Dedifferentiated amniotic fluid mesenchymal stem cell (primary cell): ENCODE measurements at regions not wholly inside any gene's neighbourhood (a gene's known extent, or its start where the extent isn't known, plus 50 kb on each side); places are given as distances from the start of the nearest gene placed in this dataset.

Experiments
- DNase-seq: peaks from one replicate; pipeline ENCODE4 v3.0.0-alpha.2; 2016; ENCODE audit errors: extremely low spot score

DNA sequence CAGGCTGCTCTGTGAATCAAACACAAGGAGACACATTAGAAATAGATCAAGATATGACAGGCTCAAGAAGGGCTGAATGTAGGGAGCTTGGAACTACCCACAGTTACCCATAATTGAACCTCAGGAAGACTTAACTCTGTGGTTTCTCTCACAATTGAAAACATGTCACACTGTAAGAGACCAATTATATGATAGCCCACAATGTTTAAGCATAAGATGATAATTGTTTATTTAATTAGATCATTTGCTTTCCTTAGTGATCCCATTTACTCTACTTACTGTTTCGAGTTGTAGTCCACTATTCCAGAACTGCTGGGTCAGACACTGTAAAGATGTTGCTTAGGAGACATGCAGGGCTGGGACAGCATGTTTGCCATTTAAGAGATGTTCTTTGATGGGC lies 201.3 kb upstream of the RARB start:
- DNase-seq = no peak

DNA sequence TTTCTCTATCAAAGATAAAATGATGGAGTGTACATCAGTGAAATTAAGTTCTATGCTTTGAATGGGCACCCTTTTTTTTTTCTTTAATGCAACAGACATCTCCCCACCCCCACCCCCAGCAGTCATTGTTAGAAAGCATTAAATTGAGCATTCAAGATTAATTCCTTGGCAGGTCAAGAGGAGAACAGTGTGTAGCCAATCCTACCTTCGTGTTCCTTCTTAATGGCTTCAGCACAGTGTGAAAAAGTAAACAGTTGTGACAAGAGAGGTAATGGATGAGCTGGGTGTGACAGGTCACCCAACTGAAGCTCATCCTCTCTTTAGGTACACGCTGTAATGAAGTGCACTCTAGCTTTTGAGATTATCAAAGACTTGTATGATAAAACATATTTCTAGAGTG lies 198.5 kb upstream of the RARB start:
- no peak for DNase-seq

DNA sequence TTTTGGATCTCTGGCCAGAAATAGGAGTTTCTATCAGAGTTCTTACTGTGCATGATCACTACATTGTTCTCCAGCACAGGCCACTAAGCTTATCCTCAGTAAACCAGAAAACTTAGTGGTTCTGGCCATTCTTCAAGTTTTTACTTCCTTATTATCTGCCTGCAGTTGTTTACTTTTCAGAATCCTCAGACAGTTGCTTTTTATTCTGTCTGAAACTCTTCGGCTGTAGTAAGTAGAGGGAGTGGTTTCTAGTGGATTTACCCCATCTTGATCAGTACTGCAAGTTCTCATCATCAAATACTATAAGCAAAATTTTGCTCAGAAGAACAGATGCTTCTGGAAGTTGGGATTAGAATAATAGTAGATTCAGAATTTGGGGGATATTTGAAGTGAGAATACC lies 193.0 kb upstream of the RARB start:
- DNase-seq = no peak

DNA sequence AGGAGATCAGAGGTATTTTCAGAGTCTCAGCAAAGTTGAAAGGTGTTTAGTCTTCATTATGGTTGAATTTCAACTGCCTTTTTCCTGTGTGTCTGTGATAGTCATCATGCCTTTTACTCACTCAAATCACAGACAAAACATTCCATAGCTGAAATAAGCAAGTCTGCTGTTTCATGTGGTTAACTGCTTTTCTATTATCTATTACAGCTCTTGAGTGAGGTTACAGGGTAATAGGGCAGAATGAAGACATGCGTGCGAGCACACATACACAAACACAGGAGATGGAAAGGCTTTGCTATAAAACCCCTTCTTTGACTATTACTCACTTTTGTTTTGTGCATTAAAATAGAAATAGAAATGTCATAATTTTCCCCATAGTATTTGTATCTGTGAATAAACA lies 192.6 kb upstream of the RARB start:
- no peak for DNase-seq

DNA sequence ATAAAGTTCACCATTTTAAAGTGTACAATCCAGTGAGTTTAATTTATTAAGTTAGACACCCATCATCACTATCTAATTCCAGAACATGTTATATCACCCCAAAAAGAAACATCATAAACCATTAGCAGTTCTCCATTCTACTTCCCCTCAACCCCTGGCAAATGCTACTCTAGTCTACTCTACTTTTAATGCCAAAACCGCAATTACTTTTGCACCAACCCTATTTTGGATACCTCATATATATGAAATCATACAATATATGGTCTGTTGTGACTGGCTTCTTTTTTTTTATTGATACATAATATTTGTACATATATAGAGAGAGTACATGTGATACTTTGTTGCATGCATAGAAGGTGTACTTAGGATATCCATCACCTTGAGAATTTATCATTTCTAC lies 190.5 kb upstream of the RARB start:
- DNase-seq = no peak

DNA sequence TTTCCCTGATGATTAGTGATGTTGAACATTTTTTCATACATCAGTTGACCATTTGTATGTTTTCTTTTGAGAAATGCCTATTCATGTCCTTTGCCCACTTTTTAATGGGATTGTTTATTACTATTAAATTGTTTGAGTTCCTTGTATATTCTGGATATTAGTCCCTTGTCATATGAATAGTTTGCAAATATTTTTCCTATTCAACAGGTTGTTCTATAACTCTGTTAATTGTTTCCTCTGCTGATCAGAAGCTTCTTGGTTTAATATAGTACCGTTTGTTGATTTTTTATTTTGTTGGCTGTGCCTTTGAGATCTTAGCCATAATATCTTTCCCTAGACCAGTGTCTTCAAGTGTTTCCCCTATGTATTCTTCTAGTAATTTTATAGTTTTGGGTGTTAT lies 189.0 kb upstream of the RARB start:
- no peak for DNase-seq

DNA sequence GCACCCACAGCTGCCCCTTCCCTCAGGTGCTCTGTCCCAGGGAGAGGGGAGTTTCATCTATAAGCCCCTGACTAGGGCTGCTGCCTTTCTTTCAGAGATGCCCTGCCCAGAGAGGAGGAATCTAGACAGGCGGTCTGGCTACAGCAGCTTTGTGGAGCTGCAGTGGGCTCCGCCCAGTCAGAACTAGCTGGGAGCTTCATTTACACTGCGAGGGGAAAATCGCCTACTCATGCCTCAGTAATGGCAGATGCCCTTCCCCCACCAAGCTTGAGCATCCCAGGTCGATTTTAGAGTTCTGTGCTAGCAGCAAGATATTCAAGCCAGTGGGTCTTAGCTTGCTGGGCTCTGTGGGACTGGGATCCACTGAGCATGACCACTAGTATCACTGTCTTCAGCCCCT lies 181.2 kb upstream of the RARB start:
- no peak for DNase-seq

DNA sequence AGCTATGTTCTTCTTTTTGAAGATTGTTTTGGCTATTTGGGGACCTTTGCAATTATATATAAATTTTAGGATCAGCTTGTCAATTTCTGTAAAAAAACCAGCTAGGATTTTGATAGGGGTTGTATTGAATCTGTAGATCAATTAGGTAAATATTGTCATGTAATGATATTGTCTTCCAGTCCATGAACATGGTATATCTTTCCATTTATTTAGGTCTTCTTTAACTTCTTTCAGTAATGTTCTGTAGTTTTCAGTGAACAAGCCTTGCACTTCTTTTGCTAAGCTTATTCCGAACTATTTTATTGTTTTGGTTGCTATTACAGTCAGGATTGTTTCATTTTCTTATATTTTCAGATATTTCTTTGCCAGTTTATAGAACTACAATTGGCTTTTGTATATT lies 175.8 kb upstream of the RARB start:
- no peak for DNase-seq

DNA sequence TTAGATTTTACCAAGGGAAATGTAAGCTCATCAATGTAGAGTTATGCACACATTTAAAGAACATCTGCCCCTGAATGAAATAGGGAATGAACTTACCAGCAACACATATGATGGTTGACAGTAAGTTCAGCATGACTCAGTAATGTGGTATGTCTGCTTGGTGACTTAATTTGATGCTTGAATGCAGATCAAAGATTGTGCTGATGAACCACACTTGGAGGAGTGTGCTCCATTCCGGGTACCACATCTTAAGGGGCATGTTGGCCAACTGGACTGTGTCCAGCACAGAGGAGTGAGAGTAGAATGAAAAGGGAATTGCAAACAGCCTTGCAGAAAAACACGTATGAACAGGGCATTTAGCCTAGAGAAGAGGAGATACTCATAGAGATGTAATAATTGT lies 171.0 kb upstream of the RARB start:
- DNase-seq = peak; percentile 31

DNA sequence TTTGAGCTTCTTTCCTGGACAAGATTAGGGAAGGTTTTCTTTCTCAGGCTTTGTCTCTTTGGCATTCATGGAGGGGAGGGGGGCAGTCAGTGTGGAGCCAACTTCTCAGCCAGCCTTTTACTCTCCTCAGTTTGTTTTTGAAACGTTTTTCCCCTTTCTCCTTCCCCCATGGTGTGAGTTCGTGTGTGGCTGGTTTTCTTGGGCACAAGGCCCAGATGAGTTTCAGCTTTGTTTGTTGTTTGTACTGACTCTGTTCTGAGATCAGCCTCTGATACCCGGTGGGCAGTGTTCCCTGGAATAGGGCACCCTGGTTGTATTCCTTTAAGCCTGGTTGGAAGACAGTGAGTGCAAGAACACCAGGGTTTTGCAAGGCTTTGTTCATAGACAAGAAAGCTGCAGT lies 168.2 kb upstream of the RARB start:
- DNase-seq = peak; percentile 62

DNA sequence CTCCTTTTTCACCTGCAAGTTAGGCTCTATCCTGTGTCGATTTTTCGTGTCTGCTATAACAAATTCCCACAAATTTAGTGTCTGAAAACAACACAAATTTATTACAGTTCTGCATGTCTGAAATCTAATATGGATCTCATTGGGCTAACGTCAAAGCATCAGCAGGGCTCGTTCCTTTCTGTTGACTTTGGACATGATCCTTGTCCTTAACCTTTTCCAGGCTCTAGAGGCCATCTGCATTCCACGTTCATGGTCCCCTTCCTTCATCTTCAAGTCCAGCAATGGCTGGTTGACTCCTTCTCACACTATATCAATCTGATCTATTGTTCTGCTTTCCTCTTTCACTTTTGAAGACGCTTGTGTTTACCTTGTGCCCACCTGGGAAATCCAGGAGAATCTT lies 165.7 kb upstream of the RARB start:
- no peak for DNase-seq

DNA sequence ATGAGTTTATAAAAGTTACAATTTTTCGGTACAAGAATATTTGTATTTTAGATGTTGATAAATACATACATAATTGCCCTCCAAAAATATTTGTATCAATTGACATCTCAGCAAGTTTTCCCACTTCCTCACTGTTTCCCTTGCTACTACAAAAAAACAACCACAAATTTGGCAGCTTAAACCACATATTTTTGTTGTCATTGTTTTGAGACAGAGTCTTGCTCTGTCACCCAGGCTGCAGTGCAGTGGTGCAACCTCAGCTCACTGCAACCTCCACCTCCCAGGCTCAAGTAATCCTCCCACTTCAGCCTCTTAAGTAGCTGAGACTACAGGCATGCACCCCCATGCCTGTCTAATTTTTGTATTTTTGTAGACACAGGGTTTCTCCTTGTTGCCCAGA lies 162.8 kb upstream of the RARB start:
- DNase-seq = no peak

DNA sequence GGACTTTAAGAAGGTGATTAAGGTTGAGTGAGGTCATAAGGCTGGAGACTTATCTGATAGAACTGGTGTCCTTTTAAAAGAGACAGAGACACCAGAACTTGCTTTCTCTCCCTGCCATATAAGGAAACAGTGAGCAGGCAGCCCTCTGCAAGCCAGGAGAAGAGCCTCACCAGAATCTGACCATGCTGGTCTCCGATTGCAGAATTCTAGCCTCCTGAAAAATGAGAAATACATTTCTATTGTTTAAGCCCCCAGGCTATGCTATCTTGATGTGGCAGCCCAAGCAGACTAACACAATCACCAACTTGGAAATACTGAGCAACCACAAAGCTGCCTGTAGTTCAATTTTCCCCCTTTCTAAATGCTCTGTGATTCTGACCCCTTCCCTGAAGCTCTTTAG lies 161.4 kb upstream of the RARB start:
- DNase-seq = peak; percentile 73

DNA sequence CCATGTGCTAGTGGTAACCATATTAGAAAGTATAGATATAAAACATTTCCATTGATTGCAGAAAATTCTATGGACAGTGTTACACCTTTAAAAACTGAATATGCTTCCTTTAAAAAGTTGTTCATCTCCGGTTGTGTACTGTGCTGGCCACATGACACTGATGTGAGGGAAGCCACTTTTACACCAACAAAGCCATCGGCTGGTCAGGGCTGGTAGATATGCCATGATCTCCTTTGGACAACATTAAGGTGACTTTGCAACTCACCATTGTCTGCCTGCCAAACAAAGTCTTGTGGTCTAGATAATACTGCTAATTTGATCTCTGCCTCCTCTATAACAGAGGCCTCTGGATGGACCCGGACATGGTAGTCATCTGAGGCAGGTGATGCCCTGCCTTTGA lies 156.0 kb upstream of the RARB start:
- no peak for DNase-seq

DNA sequence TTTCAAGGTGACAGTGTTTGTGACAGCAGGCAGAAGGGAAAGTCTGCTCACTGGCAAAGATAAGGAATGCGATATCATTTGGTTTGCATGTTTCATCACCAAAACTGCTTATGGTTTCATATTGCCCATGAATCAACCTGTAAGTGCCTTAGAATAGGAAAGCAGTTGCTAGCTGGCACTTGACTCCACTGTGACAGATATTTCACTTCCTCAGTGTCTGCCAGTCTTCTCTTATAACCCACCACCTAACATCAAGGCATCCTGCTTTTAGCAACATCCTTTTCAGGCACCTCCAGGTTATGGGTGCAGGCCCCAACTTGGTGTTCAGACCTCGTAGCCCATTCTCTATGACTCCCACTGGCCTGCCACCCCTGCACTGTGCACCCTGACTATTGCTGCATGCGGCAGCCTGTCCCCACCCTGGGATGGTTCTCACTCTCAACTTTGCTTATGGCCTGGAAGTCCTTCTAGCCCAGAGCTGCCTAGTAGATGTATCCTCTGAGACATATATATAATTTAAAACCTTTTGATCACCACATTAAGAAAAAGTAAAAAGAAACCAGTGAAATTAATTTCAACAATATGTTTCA lies 154.4 kb upstream of the RARB start:
- no peak for DNase-seq

DNA sequence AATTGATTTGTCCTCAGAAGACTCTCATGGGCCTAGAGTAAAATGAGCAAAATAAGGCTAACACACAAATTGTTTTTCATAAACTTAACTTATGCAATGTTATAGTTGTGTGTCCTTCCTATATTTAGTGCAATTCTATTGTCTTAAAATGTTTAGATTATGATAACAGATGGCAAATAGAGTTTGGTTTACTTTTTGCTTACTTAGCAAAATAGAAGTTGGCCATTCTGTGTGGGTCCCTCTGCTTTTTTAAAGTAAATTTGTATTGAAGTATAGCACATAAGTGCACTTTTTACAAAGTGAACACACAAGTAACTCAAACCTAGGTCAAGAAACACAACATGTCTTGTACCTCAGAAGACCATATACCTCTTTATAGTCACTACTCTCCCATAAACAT lies 150.6 kb upstream of the RARB start:
- no peak for DNase-seq

DNA sequence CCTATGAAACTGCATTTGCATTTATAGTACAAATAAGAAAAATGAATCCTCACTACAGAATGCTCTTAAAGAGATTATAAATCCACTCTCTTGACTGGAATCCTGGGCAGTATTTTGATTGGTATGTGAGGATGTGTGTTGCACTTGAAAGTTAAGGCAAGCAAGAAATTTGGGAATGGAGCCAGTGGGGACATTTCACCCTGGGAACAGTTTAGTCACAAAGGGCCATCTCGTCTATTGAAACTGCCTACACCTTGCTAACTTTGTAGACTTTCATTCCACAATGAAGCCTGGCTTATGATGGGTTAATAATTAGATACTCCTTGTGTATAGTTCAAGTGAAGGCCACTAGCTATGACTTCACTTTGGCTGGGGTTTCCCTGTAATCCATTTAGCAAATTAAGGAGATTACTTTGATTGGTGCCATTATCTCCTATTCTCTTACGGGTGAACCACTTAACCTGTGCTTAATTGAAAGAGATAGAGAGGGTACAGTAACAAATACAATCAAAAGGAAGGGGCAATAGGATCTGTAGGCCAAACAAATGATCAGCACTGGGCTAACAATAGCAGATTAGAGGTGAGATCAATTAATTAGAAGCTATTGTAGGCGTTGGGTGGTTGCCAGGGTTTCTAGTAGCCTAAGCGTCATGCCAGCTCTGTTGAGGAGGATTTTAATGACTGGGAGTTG lies 146.9 kb upstream of the RARB start:
- no peak for DNase-seq

DNA sequence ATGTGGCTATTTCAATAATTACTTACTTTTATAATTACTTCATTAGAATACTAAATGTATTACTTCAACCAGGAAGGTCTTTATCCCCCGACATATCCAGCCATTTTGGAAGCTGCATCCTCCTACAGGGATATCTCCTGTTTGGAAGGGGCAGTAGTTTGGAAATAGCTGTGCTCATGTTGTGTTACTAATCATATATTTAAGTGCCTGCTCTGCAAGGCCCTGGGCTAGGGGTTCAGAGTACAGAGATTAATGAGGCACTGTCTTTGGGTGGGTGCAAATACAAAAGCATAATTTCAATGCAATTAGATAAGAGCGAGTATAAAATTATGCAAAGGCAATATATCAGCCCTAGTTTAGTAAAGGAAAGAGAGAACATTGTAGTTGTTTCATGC lies 146.3 kb upstream of the RARB start:
- DNase-seq = no peak

DNA sequence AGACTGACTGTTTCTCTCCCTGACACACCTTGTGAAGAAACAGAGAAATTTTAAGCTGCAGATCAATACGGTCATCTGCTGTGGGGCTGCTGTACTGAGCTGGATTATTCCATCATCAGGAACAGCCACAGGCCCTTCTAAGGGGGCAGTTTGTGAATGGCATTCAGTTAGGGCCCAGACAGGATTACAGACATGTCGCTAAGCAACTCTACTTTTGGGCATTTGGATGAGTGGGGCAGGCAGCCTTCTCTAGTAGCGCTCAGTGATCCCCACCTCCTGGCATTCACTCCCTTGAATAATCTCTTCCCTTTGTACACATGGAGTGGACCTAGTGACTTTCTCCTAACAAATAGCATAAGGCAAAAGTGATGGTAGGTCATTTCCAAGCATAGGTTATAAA lies 144.4 kb upstream of the RARB start:
- DNase-seq = no peak

DNA sequence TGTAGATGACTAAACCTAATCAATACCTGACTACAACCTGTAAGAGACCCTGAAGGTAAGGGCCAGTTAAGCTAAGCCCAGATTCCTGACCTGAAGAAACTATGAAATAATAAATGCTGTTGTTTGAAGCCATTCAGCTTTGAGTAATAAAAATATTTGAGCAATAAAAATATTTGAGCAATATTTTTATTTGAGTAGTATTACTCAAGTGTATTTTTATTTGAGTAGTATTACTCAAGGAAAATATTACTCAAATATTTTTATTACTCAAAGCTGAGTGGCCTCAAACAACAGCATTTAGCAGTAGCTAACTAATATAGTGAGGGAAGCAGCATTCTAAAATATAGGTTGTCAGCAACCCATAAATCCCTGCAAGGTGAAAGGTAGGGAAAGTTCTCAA lies 143.8 kb upstream of the RARB start:
- no peak for DNase-seq

DNA sequence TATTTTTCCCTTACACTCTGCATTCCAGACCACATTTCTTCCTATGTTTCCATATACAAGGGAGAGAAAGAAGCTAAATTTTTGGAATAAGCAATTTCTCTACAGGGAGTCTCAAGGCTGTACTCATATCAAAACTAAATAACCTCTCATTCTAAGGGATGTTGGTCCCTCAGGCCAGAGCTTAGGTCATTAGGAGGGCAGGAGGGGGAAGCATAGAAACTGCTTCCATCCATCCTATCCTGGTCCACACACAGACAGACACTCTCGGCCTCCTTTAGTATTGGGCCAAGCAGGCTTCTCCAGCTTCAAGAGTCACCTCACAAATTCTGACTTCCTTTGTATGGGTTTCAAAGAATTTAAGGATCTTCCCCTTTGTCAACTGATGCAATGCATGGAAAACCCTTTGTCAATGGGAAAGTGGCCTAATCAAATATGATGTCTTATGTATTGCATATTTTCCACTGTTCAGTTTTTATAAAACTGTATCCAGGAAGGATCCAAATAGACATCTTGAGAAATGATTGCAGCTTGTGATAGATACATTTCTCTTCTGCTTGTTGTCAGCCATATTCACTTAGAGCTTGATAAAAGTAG lies 140.7 kb upstream of the RARB start:
- DNase-seq = peak; percentile 55

DNA sequence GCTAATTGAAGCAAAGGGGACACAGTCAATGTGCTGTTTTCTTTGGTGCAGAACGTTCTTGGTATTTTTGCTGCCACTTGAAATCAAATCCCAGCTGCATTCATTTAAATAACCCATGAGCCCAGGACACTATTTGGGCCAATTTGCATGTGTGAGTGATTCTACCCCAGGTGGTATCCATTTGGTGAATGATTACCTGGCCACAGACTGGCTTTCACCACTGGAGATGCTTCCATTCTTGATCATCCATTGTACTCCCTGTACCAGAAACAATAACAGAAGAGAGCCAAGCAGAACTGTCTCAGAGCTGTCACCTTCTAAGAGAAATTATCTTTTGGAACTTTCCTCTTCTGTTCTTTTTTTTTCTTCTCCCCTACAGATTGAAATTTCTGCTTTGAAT lies 139.7 kb upstream of the RARB start:
- no peak for DNase-seq

DNA sequence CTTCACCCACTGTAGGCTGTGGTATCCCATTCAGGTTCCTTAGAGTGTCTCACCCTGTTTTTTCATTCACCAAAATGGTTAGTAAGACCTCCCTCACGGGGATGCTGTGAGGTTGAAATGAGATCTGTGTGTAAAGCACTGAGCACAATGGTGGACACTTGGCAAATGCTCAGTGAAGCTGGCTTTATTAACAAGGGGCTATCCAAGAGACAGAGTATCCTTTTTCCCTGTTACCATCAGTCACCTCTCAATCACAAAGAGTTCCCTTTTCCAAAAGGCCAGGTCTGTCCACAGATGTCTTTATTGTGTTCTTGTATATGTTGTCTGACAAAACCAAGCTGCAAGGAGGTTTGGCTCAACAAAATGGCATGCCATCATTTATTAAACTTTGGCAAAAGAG lies 138.9 kb upstream of the RARB start:
- DNase-seq = no peak

DNA sequence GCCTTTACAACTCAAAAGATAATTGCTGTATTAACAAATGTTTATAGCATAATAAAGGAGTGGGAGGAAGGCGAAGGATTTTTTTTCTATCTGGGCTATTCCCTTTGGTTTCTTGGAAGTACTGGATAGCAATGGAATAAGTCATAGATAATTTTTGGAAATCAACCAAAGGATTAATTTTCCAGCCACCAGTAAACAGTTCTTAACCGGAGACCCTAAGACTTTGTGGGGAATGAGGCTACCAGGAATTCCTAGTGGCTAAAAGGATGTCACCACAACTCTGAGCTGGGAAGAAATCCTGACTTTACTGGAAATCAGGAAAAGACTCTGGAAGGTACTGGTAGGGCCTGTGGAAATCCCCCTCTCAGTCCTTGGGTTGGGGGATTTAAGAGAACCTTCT lies 138.4 kb upstream of the RARB start:
- DNase-seq = no peak
